ENCODE measurements at regions not wholly inside any gene's neighbourhood (a gene's known extent, or its start where the extent isn't known, plus 50 kb on each side); places are given as distances from the start of the nearest gene placed in this dataset.

GRCh38 chr15:88383354-88383753, 83.8 kb downstream of the MRPL46 start:
- DNase-seq (ENCODE audit: low spot score) = no peak
- no peak for ATAC-seq

GRCh38 chr15:88382482-88382983, 84.7 kb downstream of the MRPL46 start:
- ATAC-seq = no peak

GRCh38 chr15:88378188-88378637, 89.0 kb downstream of the MRPL46 start:
- ATAC-seq (no peak), DNase-seq (ENCODE audit: low spot score) (no peak)

More at GRCh38 chr15:88382482-88382983, 84.7 kb downstream of the MRPL46 start:
- DNase-seq (ENCODE audit: low spot score) = no peak

GRCh38 chr15:88377509-88377908, 89.7 kb downstream of the MRPL46 start:
- DNase-seq (ENCODE audit: low spot score) (no peak), ATAC-seq (no peak)

GRCh38 chr15:88376574-88377174, 90.5 kb downstream of the MRPL46 start:
- DNase-seq (ENCODE audit: low spot score) (no peak), ATAC-seq (no peak)

GRCh38 chr15:88375234-88375927, 91.8 kb downstream of the MRPL46 start:
- DNase-seq (ENCODE audit: low spot score) (no peak), ATAC-seq (no peak)

GRCh38 chr15:88365124-88365523, 102.1 kb downstream of the MRPL46 start:
- no peak for DNase-seq (ENCODE audit: low spot score)
- ATAC-seq = no peak

GRCh38 chr15:88348579-88349230, 92.2 kb upstream of the NTRK3 start:
- DNase-seq (ENCODE audit: low spot score) (no peak), ATAC-seq (no peak)

- ATAC-seq (no peak), DNase-seq (ENCODE audit: low spot score) (no peak)
These were observed 89.4 kb upstream of the NTRK3 start for GRCh38 chr15:88345962-88346361.

GRCh38 chr15:88344786-88345185, 88.2 kb upstream of the NTRK3 start:
- ATAC-seq = no peak
- no peak for DNase-seq (ENCODE audit: low spot score)

GRCh38 chr15:88342666-88343065, 86.1 kb upstream of the NTRK3 start:
- DNase-seq (ENCODE audit: low spot score) = no peak
- ATAC-seq = no peak

- DNase-seq (ENCODE audit: low spot score) (no peak), ATAC-seq (no peak)
These were observed 85.1 kb upstream of the NTRK3 start for GRCh38 chr15:88341653-88342052.

- ATAC-seq (no peak), DNase-seq (ENCODE audit: low spot score) (no peak)
These were observed 84.5 kb upstream of the NTRK3 start for GRCh38 chr15:88341006-88341405.

GRCh38 chr15:88337993-88338392, 81.5 kb upstream of the NTRK3 start:
- no peak for ATAC-seq
- no peak for DNase-seq (ENCODE audit: low spot score)

- no peak for DNase-seq (ENCODE audit: low spot score)
- no peak for ATAC-seq
These were observed 78.5 kb upstream of the NTRK3 start for GRCh38 chr15:88335074-88335473.

GRCh38 chr15:88334436-88334835, 77.9 kb upstream of the NTRK3 start:
- DNase-seq (ENCODE audit: low spot score) (no peak), ATAC-seq (no peak)

- no peak for DNase-seq (ENCODE audit: low spot score)
These were observed 74.8 kb upstream of the NTRK3 start for GRCh38 chr15:88331291-88331690.

GRCh38 chr15:88326924-88327323, 70.4 kb upstream of the NTRK3 start:
- ATAC-seq = no peak
- no peak for DNase-seq (ENCODE audit: low spot score)

More at GRCh38 chr15:88331291-88331690, 74.8 kb upstream of the NTRK3 start:
- no peak for ATAC-seq

GRCh38 chr15:88324741-88325065, 68.2 kb upstream of the NTRK3 start:
- DNase-seq (ENCODE audit: low spot score) = no peak
- no peak for ATAC-seq

GRCh38 chr15:88323976-88324740, 67.6 kb upstream of the NTRK3 start:
- DNase-seq (ENCODE audit: low spot score) (no peak), ATAC-seq (no peak)

GRCh38 chr15:88323468-88323867, 66.9 kb upstream of the NTRK3 start:
- DNase-seq (ENCODE audit: low spot score) = no peak
- ATAC-seq = no peak
